Renal cortex interstitium (tissue), 11 donors: ENCODE measurements at regions not wholly inside any gene's neighbourhood (a gene's known extent, or its start where the extent isn't known, plus 50 kb on each side); places are given as distances from the start of the nearest gene placed in this dataset.

ENCODE experiments used
- DNase-seq, 11 donors: peaks; one replicate each; pipeline ENCODE4 v3.0.0-alpha.2; 2013; ENCODE audit warnings: low read depth in 9 of 11, low spot score in 4 of 11; ENCODE audit errors: extremely low read depth in 1 of 11

DNA sequence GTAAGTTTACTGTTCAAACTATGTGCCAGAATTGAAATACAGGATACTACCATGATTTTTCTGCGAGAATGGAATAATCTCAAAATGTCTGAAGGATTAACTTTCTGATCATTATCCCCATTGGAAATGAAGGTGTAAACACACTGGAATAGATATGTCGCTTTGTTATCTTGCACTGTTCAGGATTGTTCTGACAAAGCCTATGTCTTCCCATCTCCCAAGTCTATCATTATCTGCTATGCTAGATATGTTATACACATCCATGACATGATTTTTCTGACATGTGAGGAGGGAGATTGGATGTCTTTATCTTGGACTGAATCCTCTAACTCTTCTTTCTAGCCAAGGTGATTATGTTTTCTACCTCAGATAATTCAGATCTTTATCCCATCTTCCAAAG, 1239.3 kb upstream of the ADGRL4 start:
- no peak for DNase-seq

DNA sequence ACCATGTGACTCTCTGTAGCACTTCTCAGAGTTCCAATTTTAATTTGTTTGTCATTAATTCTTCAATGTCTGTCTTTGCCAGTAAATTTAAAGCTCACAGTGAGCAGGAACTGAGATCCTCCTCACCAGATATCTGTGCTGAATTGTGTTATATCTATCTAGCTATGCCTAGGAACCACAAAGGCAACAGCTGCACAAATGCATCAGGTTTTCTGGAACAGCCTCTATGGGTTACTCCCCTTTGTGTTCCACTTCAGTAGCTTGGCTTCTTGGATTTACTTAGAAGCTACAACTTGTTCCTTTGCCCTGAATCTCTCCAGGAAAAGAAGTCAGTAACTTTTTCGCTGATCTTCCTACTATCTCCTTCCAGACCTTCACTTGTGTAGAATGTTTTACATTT, 1237.8 kb upstream of the ADGRL4 start:
- DNase-seq, result peak in 2 of 11 donors; percentile 1 to 2

DNA sequence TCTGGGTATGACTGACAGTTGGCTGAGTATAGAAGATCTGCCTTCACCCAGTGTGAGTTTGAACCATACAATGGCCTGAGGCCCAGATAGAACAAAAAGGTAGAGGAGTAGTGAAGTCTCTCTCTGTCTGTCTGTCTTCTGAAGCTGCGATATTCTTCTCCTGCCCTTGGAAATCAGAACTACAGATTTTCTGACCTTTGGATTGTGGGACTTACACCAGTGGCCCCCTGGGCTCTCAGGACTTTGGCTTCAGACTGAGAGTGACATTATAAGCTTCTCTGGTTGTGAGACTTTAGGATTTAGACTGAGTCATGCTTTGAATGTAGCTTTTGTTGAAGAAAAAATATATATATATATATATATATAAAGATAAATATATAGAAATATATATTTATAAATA, 1235.0 kb upstream of the ADGRL4 start:
- peak in 1 of 11 donors; percentile 2 for DNase-seq

DNA sequence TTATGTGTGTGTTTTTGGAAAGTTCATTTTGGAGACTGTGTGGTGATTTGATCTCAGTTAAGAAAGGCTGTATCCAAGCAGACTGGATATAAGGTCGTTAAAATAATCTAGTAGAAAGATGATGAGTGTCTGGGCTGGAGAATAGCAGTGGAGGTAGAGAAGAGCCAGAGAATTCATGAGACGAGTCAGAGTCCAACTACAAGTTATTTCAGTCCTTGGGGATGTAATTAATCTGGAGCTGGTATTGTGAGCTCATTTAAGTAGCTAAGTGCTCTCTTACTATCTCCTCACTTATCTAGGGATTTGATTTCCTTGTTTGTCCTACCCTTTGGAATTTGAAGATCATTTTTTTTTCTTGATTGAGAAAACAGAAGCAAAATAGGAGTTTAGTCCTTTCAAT, 1219.0 kb upstream of the ADGRL4 start:
- no peak for DNase-seq

DNA sequence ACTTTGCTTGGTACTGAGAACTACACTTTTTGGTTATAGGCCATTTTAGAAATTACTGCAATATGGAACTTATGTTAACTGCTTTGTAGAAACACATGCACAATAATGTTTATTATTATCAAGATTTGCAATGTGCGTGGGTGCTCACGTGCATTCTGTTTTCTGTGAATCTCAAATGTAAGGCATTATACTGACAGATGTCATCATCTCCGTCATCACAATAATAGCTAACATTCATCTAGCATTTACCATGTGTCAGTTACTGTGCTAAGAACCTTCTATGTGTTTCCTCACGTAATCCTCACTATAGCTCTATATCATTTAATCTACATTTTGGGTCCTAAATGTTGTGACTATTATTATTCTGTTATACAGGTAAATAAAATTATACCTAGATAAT, 1214.8 kb upstream of the ADGRL4 start:
- no peak for DNase-seq

DNA sequence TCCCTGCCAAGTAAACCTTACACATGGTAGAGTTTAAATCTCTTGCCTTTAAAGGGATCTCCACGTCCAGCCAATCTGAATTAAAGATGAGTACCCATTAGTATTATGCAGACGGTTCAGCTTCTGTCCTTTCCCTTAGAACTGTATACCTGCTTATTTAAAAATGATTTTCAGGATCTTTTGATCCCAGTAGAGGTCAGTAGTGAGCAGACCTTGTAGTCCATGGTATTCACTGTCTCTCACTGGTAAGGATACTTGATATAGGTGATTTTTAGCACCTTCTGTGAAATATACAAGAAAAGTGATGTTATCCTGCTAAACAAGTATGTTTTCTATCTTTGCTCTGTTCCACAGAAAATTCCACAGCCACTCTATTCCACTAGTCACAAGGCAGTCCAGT, 1211.6 kb upstream of the ADGRL4 start:
- peak in 5 of 11 donors; percentile 4 to 31 (median 19) for DNase-seq

DNA sequence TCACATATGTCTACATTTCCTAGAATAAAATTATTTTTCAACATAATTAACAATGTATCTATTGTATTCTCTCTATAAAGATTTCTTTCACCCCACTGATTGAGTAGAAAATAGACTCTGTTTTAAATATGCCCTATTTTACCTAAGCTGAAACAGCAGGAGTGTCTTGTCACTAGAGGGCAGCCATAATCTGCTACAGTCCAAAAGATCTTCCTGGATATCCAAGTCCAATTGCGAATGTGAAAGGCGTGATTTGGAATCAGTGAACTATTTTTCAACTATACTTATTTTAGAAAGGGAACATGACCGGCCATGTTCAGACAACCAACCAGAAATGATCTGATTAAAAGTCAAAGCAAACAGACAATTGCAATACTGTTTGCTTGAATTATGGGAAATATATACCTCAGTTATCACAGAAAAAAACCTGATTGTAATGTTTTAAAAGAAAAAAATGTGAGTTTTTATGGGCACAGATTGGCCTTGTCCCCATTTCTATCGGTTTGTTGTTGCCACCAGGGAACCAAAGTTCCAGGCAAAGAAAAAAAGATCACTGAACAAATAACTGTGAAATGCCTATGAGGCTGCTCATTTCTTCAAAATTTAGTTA, 1211.0 kb upstream of the ADGRL4 start:
- DNase-seq, result peak; percentile 19 to 62 (median 44)

DNA sequence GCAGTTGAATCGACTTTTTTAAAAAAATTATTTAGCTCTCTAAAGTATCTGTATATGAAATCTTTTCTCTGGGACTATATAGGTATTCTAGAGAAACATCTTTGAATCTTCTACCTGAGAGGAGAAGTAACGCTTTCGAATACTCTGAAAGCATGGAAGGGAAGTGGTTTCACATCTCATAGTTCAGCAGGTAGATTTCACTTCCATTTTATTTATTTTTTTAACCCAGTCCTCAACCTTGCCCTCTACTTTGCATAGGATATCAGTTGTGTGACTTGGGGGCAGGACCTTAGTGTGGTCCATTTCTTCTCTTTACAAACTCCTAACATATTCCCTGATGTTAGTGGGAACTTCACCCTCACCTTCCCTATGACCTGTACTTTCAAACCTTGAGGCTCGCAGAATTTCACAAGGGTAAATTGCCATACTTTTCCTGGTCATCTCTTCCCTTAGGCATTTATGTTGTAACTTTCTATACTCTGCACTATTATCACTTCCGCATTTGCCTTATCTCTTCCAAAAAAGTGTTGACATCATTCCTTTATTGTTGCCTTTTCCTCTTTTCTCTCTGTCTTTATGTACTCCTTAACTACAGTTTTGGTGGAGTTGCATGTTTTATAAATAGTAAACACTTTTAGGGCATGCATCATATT, 1208.5 kb upstream of the ADGRL4 start:
- no peak for DNase-seq

DNA sequence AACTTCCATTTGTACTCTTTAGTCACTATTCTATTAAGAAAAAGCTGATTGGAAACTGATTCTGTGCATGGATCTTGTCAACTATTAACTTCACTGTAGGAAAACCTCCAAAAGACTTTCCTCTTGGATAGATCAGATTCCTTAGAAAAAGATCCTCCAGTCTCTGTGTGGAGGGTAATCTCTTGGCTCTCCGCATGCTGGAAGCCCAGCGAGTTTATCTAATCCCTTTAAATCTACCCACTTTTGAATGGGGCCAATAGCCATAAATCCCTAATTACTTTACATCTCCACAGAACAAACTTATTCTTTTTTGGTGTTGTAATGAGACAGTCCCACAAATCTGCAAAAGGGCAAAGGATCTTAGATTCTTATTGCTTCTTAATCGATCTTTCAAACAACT, 1206.4 kb upstream of the ADGRL4 start:
- DNase-seq, result no peak

DNA sequence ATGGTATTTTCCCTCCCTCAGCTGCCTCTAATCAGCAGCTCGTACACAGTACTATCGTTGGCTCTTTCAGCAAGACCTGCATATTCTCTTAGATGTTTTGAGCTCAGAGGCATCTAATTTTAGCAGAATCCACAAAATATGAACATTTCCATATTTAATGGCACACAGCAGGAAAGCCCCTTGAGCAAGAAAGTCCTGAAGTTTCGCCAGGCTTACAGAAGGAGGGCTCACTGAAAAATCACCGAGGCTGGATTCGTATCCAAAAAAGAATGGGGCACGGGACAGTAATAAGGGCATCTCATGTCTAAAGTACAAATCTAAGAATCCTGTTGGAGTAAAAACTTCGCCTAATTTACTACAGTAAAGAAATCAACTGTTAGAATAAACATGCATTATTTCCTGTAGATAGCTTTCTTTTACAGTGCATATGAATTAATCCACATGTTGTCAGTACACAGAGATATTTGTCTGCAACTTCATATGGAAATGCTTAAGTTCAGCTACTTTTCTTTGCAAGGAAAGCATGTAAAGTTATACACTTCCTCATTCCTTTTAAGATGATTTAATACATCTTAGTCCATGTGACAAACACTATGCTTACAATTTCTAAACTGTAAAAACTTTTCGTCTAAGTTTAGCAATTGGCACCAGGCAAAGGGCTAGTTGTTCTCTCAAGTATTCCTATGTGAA, 1205.3 kb upstream of the ADGRL4 start:
- peak in 3 of 11 donors; percentile 6 to 11 (median 10) for DNase-seq

DNA sequence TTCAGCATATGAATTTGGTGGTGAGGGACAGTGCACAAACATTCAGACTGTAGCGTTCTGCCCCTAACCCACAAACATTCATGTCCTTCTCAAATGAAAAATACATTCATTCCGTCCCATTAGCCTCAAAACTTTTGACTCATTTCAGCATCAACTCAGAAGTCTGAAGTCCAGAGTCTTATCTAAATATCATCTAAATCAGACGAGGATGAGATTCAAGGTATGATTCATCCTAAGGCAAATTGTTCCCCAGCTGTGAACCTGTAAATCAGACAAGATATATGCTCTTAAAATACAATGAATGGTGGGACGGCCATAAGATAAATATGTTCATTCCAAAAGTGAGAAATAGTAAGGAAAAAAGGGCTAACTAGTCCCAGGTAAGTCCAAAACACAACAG, 1195.6 kb upstream of the ADGRL4 start:
- no peak for DNase-seq

DNA sequence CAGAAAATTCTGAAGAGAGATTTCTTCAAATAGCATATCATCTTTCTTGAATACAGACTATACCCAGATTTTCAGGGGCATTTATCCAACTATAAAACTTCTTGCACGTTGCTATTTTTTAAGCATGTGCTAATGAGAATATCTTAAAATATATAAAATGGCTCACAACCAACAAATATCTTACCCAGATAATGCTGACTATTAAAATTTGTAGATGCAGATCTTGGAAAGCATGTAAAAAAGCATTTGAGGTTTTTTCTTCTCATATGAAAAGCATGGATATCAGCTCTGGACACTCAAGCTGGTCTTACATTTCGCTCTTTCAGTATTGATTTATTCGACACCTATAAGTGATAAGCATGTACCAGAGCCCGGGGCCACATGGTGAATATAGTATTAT, 1187.7 kb upstream of the ADGRL4 start:
- no peak for DNase-seq

DNA sequence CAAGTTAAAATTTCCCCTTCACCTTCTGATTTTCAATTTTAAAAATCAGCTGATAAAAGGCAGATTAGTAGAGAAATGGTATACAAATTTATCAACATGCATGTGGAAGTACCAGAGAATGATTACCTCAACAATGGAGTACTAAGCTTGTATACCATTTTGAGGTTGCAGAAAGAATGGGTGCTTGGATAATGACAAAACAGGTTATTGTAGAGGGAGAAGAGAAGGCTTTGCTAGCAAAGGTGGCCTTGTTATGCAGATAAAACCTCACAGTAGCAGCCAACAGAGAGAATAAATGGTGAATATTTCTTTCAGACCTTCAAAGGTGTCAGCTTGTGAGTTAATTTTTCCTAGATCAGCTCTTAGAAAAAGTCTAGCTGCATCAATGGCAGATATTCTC, 1174.9 kb upstream of the ADGRL4 start:
- DNase-seq, result no peak

DNA sequence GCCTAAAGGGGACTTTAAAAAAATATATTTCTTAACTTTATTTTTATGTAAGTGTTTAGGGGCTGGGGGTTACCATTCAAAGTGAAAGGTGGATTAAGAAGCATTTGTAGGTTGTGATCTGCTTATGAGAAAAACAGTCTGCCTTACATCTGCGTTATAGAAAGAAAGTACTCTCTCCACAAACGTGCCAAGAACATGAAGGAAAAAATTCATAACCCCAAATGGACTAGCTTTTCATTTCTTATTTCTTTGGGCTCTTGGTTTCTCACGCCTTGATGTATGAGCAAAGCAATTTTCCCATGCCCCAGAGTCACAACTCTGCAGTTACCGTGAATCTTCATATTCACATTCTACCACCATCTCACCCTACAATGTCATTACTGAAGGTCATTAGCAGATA, 1165.1 kb upstream of the ADGRL4 start:
- no peak for DNase-seq

DNA sequence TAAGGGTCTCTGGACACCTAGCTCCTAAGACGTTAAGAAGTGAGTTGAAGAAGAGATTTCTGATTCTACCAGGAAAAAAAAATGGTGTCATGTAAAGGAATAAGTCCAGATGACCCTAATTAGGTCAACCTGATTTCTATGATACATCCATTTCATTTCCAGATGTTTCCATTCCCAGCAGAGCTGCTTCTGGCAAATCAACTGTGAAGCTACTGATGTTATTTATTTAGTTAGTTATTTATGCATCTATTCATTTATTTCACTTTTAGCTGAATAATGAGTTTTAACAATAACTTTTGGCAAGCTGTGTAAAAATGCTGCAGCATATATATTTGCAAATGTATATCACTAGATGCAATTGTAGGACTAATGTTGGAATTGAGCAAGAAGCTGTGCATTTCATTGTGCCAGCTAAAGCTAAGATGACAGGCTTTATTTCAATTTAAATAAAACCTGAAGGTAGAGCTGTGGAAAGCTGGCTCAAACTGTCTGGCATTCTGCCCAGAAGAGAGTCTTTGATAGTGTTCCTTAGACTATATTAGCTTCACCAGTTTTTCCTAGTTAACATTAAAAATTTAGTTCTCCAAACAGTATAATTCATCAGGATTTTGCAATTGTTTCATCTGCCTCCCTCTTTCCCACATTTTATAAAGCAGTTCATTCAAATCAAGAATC, 1164.4 kb upstream of the ADGRL4 start:
- peak in 6 of 11 donors; percentile 2 to 26 (median 4) for DNase-seq

DNA sequence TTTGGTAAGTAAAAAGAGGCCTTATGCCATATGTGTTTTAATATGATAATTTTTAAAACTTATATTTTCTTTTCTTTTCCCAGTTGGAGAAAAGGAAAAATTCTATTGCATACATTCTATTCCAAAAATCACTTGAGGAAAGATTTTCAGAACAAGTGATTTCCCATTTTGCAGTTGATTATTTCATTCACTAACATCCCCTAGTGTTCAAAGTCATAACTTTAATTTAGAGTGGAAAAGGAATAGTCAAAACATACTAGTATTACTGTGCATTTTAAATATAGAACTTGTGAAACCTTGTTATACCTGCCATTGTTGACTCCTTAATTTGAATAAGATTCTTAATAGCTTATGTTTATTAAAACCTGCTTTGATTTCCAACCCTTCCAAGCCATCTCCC, 1157.6 kb upstream of the ADGRL4 start:
- DNase-seq, result no peak

DNA sequence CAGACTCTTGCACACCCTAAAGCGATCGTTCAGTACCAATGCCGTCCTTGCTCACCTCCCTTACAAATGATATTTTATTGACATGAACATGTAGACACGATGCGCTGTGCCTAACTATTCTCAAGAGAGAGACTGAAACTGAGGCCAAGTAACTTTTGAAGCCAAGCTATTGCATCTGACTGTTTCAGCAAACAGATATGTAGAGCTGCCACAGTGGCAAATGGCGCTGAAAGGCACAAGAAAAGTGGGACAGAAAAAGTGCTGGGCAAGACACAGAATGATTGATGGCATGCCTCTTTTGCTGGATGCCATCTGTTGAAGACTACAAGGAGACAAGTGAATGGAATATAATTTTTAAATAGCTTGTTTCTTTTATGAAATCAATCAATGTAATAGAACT, 1157.2 kb upstream of the ADGRL4 start:
- DNase-seq, result no peak

DNA sequence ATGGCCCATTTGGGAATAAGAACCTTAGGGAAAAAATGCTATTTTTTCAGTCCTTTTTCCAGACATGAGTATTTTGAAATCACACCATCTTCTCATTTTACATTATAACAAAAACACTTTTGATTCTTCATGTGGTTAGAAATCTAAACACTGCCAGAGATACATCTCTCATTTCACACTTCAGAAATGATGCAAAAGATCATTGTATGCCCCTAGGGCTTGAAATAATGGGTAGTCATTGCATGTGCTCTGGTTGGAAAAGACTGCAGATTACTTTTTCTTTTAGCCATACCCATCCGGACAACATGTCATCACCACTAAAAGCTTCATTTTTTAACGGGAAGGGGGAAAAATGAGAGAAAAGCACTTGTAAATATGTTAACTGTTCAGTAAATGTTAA, 1152.2 kb upstream of the ADGRL4 start:
- DNase-seq, result no peak

DNA sequence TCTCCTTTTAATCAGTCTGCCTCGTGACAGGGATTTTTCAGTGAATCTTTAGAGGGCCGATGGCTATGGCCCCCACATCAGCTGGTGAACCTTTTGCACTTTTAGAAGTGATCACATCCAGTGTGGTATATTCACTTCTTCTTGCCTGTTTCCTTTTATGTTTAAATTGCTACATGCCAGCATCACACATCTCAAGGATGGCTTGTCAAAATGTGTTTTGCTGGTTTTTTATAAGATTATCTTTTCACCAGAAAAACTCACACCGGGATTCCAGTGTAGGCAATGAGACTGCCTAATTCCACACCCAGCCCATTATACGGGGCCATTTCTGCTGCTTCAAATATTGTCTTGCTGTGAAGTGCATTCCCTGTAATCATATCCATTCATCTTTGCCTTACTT, 1151.7 kb upstream of the ADGRL4 start:
- DNase-seq, result no peak

DNA sequence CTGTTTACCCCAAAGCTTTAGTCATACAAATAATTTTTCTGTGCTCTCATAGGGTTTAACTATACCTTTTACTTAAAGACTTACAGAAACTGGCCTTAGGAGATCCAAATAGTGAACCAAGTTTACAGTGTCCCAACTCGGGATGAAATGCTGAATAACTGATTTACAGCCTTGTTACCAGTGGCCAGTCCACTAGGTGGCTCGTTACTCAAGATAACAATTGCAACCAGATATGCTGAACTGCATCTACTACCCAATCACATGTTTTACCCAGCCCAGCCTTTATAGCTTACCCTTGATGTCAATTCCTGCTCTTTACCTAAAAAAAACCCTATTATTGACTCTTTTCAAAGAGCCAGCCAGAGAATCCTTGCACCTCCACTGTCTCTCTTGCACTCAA, 1148.8 kb upstream of the ADGRL4 start:
- no peak for DNase-seq
